Heart left ventricle (tissue), 16 donors: ENCODE measurements at regions not wholly inside any gene's neighbourhood (a gene's known extent, or its start where the extent isn't known, plus 50 kb on each side); places are given as distances from the start of the nearest gene placed in this dataset.
"Not testable (repeated sequence)": the region's sequence is repeated elsewhere in the genome, so short reads cannot be mapped to it uniquely, and the experiment has no call there.

ENCODE experiments used
- ATAC-seq, 4 donors: fragments of 200-7000 bp; cut with Tn5 transposase; one replicate each; pipeline ENCODE4 v1.9.1; 2020 to 2022; ENCODE audit warnings: moderate library complexity in 4 of 4, mild to moderate bottlenecking in 3 of 4, moderate number of reproducible peaks in 1 of 4
- DNase-seq, 5 donors: peaks; one replicate each; pipeline ENCODE4 v3.0.0-alpha.2; 2020
- H3K27ac ChIP-seq, 12 donors: fragments of 200-600 bp; sonication (generic) in 4 of 12; one replicate each; pipeline versions ENCODE4 v1.5.0 to v1.8.0; 2016 to 2022; ENCODE audit warnings: mild to moderate bottlenecking in 2 of 12
- H3K27me3 ChIP-seq, 9 donors: fragments of 200-600 bp; sonication (generic) in 2 of 9; one replicate each; pipeline versions ENCODE4 v1.5.1 to v1.8.0; 2016 to 2022; ENCODE audit warnings: mild to moderate bottlenecking in 3 of 9
- H3K36me3 ChIP-seq, 9 donors: fragments of 200-600 bp; sonication (generic) in 2 of 9; one replicate each; pipeline versions ENCODE4 v1.5.0 to v1.8.0; 2018 to 2022; ENCODE audit warnings: mild to moderate bottlenecking in 2 of 9
- H3K4me1 ChIP-seq, 12 donors: fragments of 200-600 bp; sonication (generic) in 4 of 12; one replicate each; pipeline versions ENCODE4 v1.5.0 to v1.8.0; 2016 to 2022; ENCODE audit warnings: mild to moderate bottlenecking in 3 of 12
- H3K4me3 ChIP-seq, 12 donors: fragments of 200-600 bp; sonication (generic) in 4 of 12; one replicate each; pipeline versions ENCODE4 v1.5.0 to v1.8.0; 2017 to 2022; ENCODE audit warnings: mild to moderate bottlenecking in 9 of 12, moderate library complexity in 4 of 12
- H3K9me3 ChIP-seq, 12 donors: fragments of 200-600 bp; sonication (generic) in 4 of 12; one replicate each; pipeline versions ENCODE4 v1.5.0 to v1.8.0; 2016 to 2022; ENCODE audit warnings: mild to moderate bottlenecking in 1 of 12
- POLR2A ChIP-seq, 2 donors: fragments of 450-650 bp; IDR thresholded peaks; one replicate each; pipeline ENCODE4 v1.6.1; 2017; ENCODE audit warnings: antibody characterized with exemption in 2 of 2, mild to moderate bottlenecking in 2 of 2, moderate library complexity in 2 of 2
- WGBS, 4 donors: extraction: QIAGEN DNeasy Blood & Tissue Kit in 2 of 4; methylation state at CpG; one replicate each; pipeline versions ENCODE4 v1.1.5 to v1.1.7; 2013 to 2018; 5-methylcytosine and 5-hydroxymethylcytosine counted together
- intact Hi-C, 10 donors: fragments of 100-400 bp; cut with DNase I; formaldehyde crosslinking; loops; one replicate each; pipeline versions ENCODE4 v1.11.1 to v1.14.2; 2022
- TF ChIP-seq, protein P1 (sequence below), 12 donors: fragments of 200-600 bp; sonication (generic) in 4 of 12; IDR thresholded peaks; one replicate each; pipeline versions ENCODE4 v1.5.0 to v1.8.0; 2018 to 2022; ENCODE audit warnings: antibody characterized with exemption in 12 of 12, mild to moderate bottlenecking in 5 of 12
- donor health status: ischemic (EF 13 %, LVEDD 7.1; RV severe dilation, severe dysfunction).
- donor health status: healthy with polysubstance abuse.
- donor health status: DM: no; HTN: yes; CAD: no.
- donor health status: DM: no; HTN: no; CAD: no.
- donor health status: ischemic (EF 25% LVEDD 6.9; RV normal size, moderate dysfunction).
- donor health status: ischemic (EF 25% LVEDD 5.7; RV mildly dilated, moderate dysfunction).
- donor health status: healthy.
- donor health status: DM: yes; HTN: yes; CAD: no.
- donor health status: ischemic (EF 35%, LVEDD 5.7; RV mildly dilated, moderate dysfunction).
- donor health status: nonischemic (EF 11% LVEDD 7.7; RV severe dilation, severe dysfunction).
- donor health status: DM: yes; HTN: yes; CAD: no.
- donor health status: PGD.
- donor health status: ischemic (EF 29% LVEDD 5.4; RV normal size, mild dysfunction).
- donor health status: nonischemic (EF 23%, LVEDD 6.1; RV moderate dilation, normal function).

DNA sequence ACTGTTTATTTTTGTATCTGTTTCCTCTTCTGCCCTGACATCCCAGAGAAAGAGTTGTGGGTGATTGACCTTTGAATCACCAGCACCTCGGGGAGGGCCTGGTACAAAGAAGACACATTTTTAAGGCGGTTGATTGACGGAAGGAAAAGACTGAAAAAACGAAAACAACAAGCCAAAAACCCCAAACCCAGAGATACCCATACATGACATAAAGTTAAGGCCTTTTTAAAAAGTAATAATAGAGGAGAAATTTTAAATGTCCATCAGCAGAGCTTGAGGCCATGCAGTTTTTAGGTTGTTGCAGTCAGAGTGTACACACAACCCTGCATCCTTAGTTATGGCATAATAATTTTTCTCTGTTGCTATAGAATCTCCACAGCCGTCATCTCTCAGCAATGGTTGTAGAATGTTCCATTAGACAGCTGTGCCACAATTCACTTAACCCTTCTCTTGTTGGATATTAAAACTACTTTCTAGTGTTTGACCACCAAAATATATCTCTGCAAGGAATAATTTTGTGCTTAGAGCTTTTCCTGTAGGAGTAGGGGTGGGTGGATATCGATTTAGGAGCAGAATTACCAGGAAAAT, 110.2 kb downstream of the GNL3L start:
- peaks cover 0 to 8% (median 0%) of the 10 kb centered on the region in 12 donors for H3K4me1 ChIP-seq
- intact Hi-C loops = loop anchor here in 7 of 10 donors (2.0 to 10.0 kb wide), 9 partner anchors 145 to 525 kb away; partner anchors contain the start of genes MAGED2 (in 4 of the 7) and APEX2 (in 1 of the 7)

GRCh38 chrX:54640736-54641135, 110.7 kb downstream of the GNL3L start:
- intact Hi-C loops = loop anchor here in 7 of 10 donors (2.0 to 10.0 kb wide), 9 partner anchors 144 to 524 kb away; partner anchors contain the start of genes MAGED2 (in 4 of the 7) and APEX2 (in 1 of the 7)
- TF ChIP-seq, protein P1, sequence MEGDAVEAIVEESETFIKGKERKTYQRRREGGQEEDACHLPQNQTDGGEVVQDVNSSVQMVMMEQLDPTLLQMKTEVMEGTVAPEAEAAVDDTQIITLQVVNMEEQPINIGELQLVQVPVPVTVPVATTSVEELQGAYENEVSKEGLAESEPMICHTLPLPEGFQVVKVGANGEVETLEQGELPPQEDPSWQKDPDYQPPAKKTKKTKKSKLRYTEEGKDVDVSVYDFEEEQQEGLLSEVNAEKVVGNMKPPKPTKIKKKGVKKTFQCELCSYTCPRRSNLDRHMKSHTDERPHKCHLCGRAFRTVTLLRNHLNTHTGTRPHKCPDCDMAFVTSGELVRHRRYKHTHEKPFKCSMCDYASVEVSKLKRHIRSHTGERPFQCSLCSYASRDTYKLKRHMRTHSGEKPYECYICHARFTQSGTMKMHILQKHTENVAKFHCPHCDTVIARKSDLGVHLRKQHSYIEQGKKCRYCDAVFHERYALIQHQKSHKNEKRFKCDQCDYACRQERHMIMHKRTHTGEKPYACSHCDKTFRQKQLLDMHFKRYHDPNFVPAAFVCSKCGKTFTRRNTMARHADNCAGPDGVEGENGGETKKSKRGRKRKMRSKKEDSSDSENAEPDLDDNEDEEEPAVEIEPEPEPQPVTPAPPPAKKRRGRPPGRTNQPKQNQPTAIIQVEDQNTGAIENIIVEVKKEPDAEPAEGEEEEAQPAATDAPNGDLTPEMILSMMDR (IDR thresholded peaks at IDR 0.05) = no peak
- no peak for TF ChIP-seq POLR2A (IDR thresholded peaks at IDR 0.05)
- 56 to 63% (median 59%) methylated on average over 8 of the region's 8 CpGs for WGBS, 4 donors

More for the DNA sequence above, 110.2 kb downstream of the GNL3L start:
- TF ChIP-seq, protein P1 (IDR thresholded peaks at IDR 0.05) = peak in 1 of 12 donors; percentile 3
- TF ChIP-seq POLR2A (IDR thresholded peaks at IDR 0.05) = no peak
- Histone ChIP-seq H3K27me3 (no peaks in the 10 kb centered on the region), H3K4me3 (peak overlapping the region in 9 of 12 donors; percentile 48 to 64 (median 55)), H3K27ac (peak overlapping the region; percentile 81 to 96 (median 91)), H3K9me3 (peaks cover 0 to 3% (median 0%) of the 10 kb centered on the region in 12 donors), H3K36me3 (no peaks in the 10 kb centered on the region)
- WGBS, 4 donors = 36 to 45% (median 44%) methylated on average over 6 of the region's 6 CpGs
- no peak for ATAC-seq
- no peak for DNase-seq

GRCh38 chrX:54641530-54641929, 111.5 kb downstream of the GNL3L start:
- Histone ChIP-seq H3K27me3 (no peaks in the 10 kb centered on the region), H3K27ac (no peak overlapping the region), H3K9me3 (no peaks in the 10 kb centered on the region), H3K36me3 (no peaks in the 10 kb centered on the region), H3K4me1 (peaks cover 0 to 8% (median 0%) of the 10 kb centered on the region in 12 donors), H3K4me3 (no peak overlapping the region)
- DNase-seq (no peak), ATAC-seq (no peak)
- intact Hi-C loops = loop anchor here in 7 of 10 donors (2.0 to 10.0 kb wide), 9 partner anchors 143 to 523 kb away; partner anchors contain the start of genes MAGED2 (in 4 of the 7) and APEX2 (in 1 of the 7)
- TF ChIP-seq, protein P1 (IDR thresholded peaks at IDR 0.05) = no peak
- no peak for TF ChIP-seq POLR2A (IDR thresholded peaks at IDR 0.05)

More at GRCh38 chrX:54640736-54641135, 110.7 kb downstream of the GNL3L start:
- Histone ChIP-seq H3K9me3 (no peaks in the 10 kb centered on the region), H3K4me3 (no peak overlapping the region), H3K27ac (peak overlapping the region in 10 of 12 donors; percentile 82 to 96 (median 92)), H3K36me3 (no peaks in the 10 kb centered on the region), H3K27me3 (no peaks in the 10 kb centered on the region), H3K4me1 (peaks cover 0 to 8% (median 0%) of the 10 kb centered on the region in 12 donors)
- ATAC-seq (no peak), DNase-seq (no peak)

- H3K27me3 ChIP-seq, H3K36me3 ChIP-seq, ATAC-seq, DNase-seq, H3K4me3 ChIP-seq, H3K27ac ChIP-seq, H3K4me1 ChIP-seq: not testable (repeated sequence)
- intact Hi-C loops = loop anchor here in 4 of 10 donors (10.0 kb wide), 6 partner anchors 137 to 517 kb away; partner anchors contain the start of genes MAGED2 (in 2 of the 4) and APEX2 (in 1 of the 4)
- WGBS, 4 donors = 96 to 97% (median 97%) methylated on average over 4 of the region's 4 CpGs
- peaks cover 0 to 11% (median 0%) of the 10 kb centered on the region in 12 donors for H3K9me3 ChIP-seq
Measured at GRCh38 chrX:54647607-54648006, 117.6 kb downstream of the GNL3L start.
